ENCODE measurements at regions not wholly inside any gene's neighbourhood (a gene's known extent, or its start where the extent isn't known, plus 50 kb on each side); places are given as distances from the start of the nearest gene placed in this dataset.

DNA sequence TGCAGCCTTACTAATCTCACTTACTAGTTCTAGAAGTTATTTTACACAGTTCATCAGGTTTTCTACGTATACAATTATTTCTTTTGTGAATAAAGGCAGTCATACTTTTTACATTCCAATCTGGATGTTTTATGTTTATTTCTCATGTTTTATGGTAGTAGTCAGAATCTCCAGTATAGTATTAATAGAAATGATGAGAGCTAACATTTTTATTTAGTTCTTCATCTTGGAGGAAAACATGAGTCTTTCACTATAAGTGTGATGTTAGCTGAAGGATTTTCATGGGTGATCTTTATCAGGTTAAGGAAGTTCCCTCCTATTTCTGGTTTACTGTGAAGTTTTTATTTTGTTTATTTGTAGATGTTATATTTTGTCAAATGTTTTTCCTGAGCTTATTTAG, 256.1 kb upstream of the GIMD1 start:
- H3K4me3 ChIP-seq, result no peak overlapping the region
- DNase-seq (ENCODE audit: extremely low read depth in 1 of 4, low spot score in 3 of 4) (no peak), FAIRE-seq (no peak), ATAC-seq (no peak)
- ChIA-PET CTCF (ENCODE audit: low intra/inter-chr PET ratio) (no interaction called here), POLR2A (no interaction called here)
- no peaks in the 10 kb centered on the region for H3K9me1 ChIP-seq (ENCODE audit: control insufficient read depth, insufficient read depth, low read length)
- in situ Hi-C loops (cut with MboI), result no loop called here
- no peaks in the 10 kb centered on the region for H3K4me1 ChIP-seq (replicated peaks in 1 of 2; ENCODE audit: control insufficient read depth in 2 of 2, insufficient read depth in 2 of 2, low read length in 2 of 2)
- H3K4me2 ChIP-seq (ENCODE audit: insufficient read depth, low read length), result no peak overlapping the region
- H3K27me3 ChIP-seq (ENCODE audit: control insufficient read depth in 2 of 2, insufficient read depth in 2 of 2, low read length in 2 of 2), result no peaks in the 10 kb centered on the region
- no TSS peak for BruUV-seq (replicated peaks)
- H3K9me3 ChIP-seq (replicated peaks; ENCODE audit: control insufficient read depth, insufficient read depth, low read depth, low read length), result no peaks in the 10 kb centered on the region
- TF ChIP-seq ZNF780A (CRISPR knock-in tag; IDR thresholded peaks at IDR 0.05) (no peak), KLF16 (IDR thresholded peaks at IDR 0.05) (no peak), DNMT1 (IDR thresholded peaks at IDR 0.05) (no peak), PURB (CRISPR knock-in tag; IDR thresholded peaks at IDR 0.05; ENCODE audit: low read depth) (no peak), ZNF347 (CRISPR knock-in tag; IDR thresholded peaks at IDR 0.05; ENCODE audit: low read depth) (no peak), ZNF134 (CRISPR knock-in tag; conservative IDR thresholded peaks at IDR 0.05) (no peak), SREBF1 (IDR thresholded peaks at IDR 0.05; ENCODE audit: borderline replicate concordance, low read depth, low read length) (no peak), KDM5B (IDR thresholded peaks at IDR 0.05; ENCODE audit: insufficient replicate concordance, low read depth, low read length) (no peak), PHB (CRISPR knock-in tag; IDR thresholded peaks at IDR 0.05) (no peak), ZNF695 (CRISPR knock-in tag; IDR thresholded peaks at IDR 0.05) (no peak), ARID2 (IDR thresholded peaks at IDR 0.05) (no peak)
- TF ChIP-seq, protein P1, sequence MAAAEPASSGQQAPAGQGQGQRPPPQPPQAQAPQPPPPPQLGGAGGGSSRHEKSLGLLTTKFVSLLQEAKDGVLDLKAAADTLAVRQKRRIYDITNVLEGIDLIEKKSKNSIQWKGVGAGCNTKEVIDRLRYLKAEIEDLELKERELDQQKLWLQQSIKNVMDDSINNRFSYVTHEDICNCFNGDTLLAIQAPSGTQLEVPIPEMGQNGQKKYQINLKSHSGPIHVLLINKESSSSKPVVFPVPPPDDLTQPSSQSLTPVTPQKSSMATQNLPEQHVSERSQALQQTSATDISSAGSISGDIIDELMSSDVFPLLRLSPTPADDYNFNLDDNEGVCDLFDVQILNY (CRISPR knock-in tag; IDR thresholded peaks at IDR 0.05), result no peak
- TF ChIP-seq, protein P2, sequence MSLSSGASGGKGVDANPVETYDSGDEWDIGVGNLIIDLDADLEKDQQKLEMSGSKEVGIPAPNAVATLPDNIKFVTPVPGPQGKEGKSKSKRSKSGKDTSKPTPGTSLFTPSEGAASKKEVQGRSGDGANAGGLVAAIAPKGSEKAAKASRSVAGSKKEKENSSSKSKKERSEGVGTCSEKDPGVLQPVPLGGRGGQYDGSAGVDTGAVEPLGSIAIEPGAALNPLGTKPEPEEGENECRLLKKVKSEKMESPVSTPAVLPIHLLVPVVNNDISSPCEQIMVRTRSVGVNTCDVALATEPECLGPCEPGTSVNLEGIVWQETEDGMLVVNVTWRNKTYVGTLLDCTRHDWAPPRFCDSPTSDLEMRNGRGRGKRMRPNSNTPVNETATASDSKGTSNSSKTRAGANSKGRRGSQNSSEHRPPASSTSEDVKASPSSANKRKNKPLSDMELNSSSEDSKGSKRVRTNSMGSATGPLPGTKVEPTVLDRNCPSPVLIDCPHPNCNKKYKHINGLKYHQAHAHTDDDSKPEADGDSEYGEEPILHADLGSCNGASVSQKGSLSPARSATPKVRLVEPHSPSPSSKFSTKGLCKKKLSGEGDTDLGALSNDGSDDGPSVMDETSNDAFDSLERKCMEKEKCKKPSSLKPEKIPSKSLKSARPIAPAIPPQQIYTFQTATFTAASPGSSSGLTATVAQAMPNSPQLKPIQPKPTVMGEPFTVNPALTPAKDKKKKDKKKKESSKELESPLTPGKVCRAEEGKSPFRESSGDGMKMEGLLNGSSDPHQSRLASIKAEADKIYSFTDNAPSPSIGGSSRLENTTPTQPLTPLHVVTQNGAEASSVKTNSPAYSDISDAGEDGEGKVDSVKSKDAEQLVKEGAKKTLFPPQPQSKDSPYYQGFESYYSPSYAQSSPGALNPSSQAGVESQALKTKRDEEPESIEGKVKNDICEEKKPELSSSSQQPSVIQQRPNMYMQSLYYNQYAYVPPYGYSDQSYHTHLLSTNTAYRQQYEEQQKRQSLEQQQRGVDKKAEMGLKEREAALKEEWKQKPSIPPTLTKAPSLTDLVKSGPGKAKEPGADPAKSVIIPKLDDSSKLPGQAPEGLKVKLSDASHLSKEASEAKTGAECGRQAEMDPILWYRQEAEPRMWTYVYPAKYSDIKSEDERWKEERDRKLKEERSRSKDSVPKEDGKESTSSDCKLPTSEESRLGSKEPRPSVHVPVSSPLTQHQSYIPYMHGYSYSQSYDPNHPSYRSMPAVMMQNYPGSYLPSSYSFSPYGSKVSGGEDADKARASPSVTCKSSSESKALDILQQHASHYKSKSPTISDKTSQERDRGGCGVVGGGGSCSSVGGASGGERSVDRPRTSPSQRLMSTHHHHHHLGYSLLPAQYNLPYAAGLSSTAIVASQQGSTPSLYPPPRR (CRISPR knock-in tag; IDR thresholded peaks at IDR 0.05; ENCODE audit: borderline replicate concordance), result no peak
- TF ChIP-seq, protein P3, sequence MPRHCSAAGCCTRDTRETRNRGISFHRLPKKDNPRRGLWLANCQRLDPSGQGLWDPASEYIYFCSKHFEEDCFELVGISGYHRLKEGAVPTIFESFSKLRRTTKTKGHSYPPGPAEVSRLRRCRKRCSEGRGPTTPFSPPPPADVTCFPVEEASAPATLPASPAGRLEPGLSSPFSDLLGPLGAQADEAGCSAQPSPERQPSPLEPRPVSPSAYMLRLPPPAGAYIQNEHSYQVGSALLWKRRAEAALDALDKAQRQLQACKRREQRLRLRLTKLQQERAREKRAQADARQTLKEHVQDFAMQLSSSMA (CRISPR knock-in tag; IDR thresholded peaks at IDR 0.05), result no peak
- TF ChIP-seq, protein P4, sequence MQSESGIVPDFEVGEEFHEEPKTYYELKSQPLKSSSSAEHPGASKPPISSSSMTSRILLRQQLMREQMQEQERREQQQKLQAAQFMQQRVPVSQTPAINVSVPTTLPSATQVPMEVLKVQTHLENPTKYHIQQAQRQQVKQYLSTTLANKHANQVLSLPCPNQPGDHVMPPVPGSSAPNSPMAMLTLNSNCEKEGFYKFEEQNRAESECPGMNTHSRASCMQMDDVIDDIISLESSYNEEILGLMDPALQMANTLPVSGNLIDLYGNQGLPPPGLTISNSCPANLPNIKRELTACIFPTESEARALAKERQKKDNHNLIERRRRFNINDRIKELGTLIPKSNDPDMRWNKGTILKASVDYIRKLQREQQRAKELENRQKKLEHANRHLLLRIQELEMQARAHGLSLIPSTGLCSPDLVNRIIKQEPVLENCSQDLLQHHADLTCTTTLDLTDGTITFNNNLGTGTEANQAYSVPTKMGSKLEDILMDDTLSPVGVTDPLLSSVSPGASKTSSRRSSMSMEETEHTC (IDR thresholded peaks at IDR 0.05), result no peak
- no peak overlapping the region for H3K9ac ChIP-seq (ENCODE audit: insufficient read depth in 1 of 2, low read depth in 2 of 2, low read length in 2 of 2)
- H3K79me2 ChIP-seq (ENCODE audit: control insufficient read depth, insufficient read depth, low read length), result no peaks in the 10 kb centered on the region
- 0% methylated on average over 1 of the region's 1 CpG for WGBS (ENCODE audit: insufficient coverage, low coverage, missing lambda C conversion rate)
- H4K20me1 ChIP-seq (replicated peaks; ENCODE audit: control insufficient read depth, insufficient read depth, low read length), result no peaks in the 10 kb centered on the region
- no peak overlapping the region for H2AFZ ChIP-seq (ENCODE audit: low read depth, low read length)
- intact Hi-C loops (cut with micrococcal nuclease), result no loop called here
- H3K36me3 ChIP-seq (ENCODE audit: control insufficient read depth, insufficient read depth, low read length), result no peaks in the 10 kb centered on the region
- no peak overlapping the region for H3K27ac ChIP-seq (ENCODE audit: extremely low read depth, low read depth, low read length)
